Nephron (organoid): ENCODE measurements at regions not wholly inside any gene's neighbourhood (a gene's known extent, or its start where the extent isn't known, plus 50 kb on each side); places are given as distances from the start of the nearest gene placed in this dataset.

Source experiments
- H3K27ac Mint-ChIP-seq, 3 experiments: 2 replicates each; pipeline ENCODE4 v1.8.0; 2020; ENCODE audit warnings: mixed read lengths in 3 of 3, mild to moderate bottlenecking in 2 of 3, moderate library complexity in 1 of 3
- H3K27me3 Mint-ChIP-seq: 2 replicates; pipeline ENCODE4 v1.8.0; 2021; ENCODE audit warnings: low read depth, mild to moderate bottlenecking, moderate library complexity, mixed read lengths
- H3K36me3 Mint-ChIP-seq: 2 replicates; pipeline ENCODE4 v1.8.0; 2020; ENCODE audit warnings: low read depth, mixed read lengths
- H3K4me1 Mint-ChIP-seq: 2 replicates; pipeline ENCODE4 v1.8.0; 2020; ENCODE audit warnings: mixed read lengths
- H3K4me3 Mint-ChIP-seq, 3 experiments: 2 replicates each; pipeline ENCODE4 v1.8.0; 2020; ENCODE audit warnings: mild to moderate bottlenecking in 3 of 3, mixed read lengths in 3 of 3, moderate library complexity in 2 of 3
- H3K9me3 Mint-ChIP-seq: 2 replicates; pipeline ENCODE4 v1.8.0; 2020; ENCODE audit warnings: mixed read lengths
- TF ChIP-seq, protein P1 (sequence below), 3 experiments: fragments of 200-600 bp; sonication (generic); IDR thresholded peaks; one replicate each; pipeline ENCODE4 v1.5.0; 2021; ENCODE audit warnings: antibody characterized with exemption in 3 of 3; ENCODE audit not compliant: unreplicated experiment in 3 of 3

DNA sequence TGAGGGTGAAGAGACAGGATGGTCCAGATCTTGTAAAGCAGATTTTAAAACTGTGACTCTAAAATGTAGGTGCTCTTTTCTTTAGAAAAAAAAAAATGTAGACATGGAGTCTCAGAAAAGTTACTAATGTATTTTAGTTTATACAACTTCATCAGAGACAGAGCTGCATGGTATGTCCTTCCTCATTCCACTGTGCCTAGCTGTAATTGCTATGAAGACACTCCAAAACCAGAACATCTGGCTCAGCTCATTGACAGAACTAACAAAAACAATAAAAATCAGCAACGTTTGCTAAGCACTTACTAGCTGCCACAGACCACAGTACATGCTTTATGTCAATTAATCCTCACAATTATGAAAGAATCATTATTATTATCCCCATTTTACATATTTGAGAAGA, 160.7 kb downstream of the BARX2 start:
- Mint-ChIP-seq H3K4me1 (no peaks in the 10 kb centered on the region), H3K9me3 (peaks cover 57% of the 10 kb centered on the region), H3K36me3 (no peaks in the 10 kb centered on the region), H3K27me3 (no peaks in the 10 kb centered on the region), H3K27ac (no peak overlapping the region), H3K4me3 (no peak overlapping the region)
- TF ChIP-seq, protein P1, sequence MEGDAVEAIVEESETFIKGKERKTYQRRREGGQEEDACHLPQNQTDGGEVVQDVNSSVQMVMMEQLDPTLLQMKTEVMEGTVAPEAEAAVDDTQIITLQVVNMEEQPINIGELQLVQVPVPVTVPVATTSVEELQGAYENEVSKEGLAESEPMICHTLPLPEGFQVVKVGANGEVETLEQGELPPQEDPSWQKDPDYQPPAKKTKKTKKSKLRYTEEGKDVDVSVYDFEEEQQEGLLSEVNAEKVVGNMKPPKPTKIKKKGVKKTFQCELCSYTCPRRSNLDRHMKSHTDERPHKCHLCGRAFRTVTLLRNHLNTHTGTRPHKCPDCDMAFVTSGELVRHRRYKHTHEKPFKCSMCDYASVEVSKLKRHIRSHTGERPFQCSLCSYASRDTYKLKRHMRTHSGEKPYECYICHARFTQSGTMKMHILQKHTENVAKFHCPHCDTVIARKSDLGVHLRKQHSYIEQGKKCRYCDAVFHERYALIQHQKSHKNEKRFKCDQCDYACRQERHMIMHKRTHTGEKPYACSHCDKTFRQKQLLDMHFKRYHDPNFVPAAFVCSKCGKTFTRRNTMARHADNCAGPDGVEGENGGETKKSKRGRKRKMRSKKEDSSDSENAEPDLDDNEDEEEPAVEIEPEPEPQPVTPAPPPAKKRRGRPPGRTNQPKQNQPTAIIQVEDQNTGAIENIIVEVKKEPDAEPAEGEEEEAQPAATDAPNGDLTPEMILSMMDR (IDR thresholded peaks at IDR 0.05; ENCODE audit: unreplicated experiment in 3 of 3): no peak

- Mint-ChIP-seq H3K9me3 (peaks cover 58% of the 10 kb centered on the region), H3K4me1 (no peaks in the 10 kb centered on the region), H3K36me3 (peaks cover 4% of the 10 kb centered on the region), H3K4me3 (no peak overlapping the region), H3K27me3 (no peaks in the 10 kb centered on the region), H3K27ac (no peak overlapping the region)
- TF ChIP-seq, protein P1 (IDR thresholded peaks at IDR 0.05; ENCODE audit: unreplicated experiment in 3 of 3): no peak
These were observed 162.7 kb downstream of the BARX2 start for GRCh38 chr11:129538323-129538722.

GRCh38 chr11:129543515-129544290, 168.1 kb downstream of the BARX2 start:
- Mint-ChIP-seq H3K9me3 (peaks cover 30% of the 10 kb centered on the region), H3K27ac (no peak overlapping the region), H3K4me3 (no peak overlapping the region), H3K27me3 (no peaks in the 10 kb centered on the region), H3K4me1 (peaks cover 5% of the 10 kb centered on the region), H3K36me3 (peaks cover 4% of the 10 kb centered on the region)
- TF ChIP-seq, protein P1 (IDR thresholded peaks at IDR 0.05; ENCODE audit: unreplicated experiment in 3 of 3): no peak

DNA sequence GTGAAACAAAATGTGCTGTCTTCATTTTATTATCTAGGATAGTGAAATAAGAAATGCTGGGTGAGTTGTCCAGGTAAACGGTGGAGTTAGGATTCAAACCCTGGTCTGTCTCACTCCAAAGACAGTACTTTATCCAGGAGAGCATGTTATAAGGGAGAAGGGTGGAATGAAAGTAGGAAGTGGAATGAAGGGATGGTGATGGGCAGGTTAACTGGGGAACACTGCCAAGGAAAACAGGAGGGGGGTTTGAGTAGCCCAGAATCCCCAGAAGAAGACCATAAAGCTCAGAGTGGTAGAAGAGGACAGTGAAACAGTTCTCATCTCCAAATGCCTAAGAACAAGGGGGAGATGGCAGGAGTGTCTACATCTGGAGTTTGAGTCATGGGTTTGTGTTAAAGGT, 169.0 kb downstream of the BARX2 start:
- Mint-ChIP-seq H3K36me3 (peaks cover 4% of the 10 kb centered on the region), H3K27me3 (no peaks in the 10 kb centered on the region), H3K4me3 (no peak overlapping the region), H3K9me3 (peaks cover 24% of the 10 kb centered on the region), H3K4me1 (peaks cover 5% of the 10 kb centered on the region), H3K27ac (no peak overlapping the region)
- TF ChIP-seq, protein P1 (IDR thresholded peaks at IDR 0.05; ENCODE audit: unreplicated experiment in 3 of 3): no peak

GRCh38 chr11:129546266-129546665, 170.6 kb downstream of the BARX2 start:
- TF ChIP-seq, protein P1 (IDR thresholded peaks at IDR 0.05; ENCODE audit: unreplicated experiment in 3 of 3): no peak
- Mint-ChIP-seq H3K27me3 (no peaks in the 10 kb centered on the region), H3K4me1 (peaks cover 5% of the 10 kb centered on the region), H3K4me3 (no peak overlapping the region), H3K9me3 (peaks cover 26% of the 10 kb centered on the region), H3K36me3 (peaks cover 4% of the 10 kb centered on the region), H3K27ac (no peak overlapping the region)

DNA sequence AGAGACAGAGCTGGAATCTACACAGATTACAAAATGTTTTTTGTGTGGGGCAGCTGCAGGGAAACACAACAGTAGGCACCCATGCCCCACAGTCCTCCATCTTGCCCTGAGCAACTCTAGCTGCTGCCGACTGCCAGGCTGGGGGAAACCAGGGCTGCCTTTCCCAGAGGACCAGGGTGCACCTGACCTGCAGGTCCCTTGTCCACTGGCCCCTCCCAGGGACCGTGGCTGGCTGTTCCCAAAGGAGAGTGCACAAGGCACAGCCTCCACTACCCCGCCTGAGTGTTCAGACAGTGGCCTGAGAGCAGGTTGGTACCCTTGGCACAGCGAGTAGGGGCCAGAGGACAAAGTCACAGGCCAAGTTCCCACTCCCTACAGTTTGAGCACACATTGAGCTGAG, 181.8 kb downstream of the BARX2 start:
- Mint-ChIP-seq H3K36me3 (no peaks in the 10 kb centered on the region), H3K27me3 (no peaks in the 10 kb centered on the region), H3K9me3 (peaks cover 37% of the 10 kb centered on the region), H3K4me1 (no peaks in the 10 kb centered on the region), H3K27ac (no peak overlapping the region), H3K4me3 (no peak overlapping the region)
- TF ChIP-seq, protein P1 (IDR thresholded peaks at IDR 0.05; ENCODE audit: unreplicated experiment in 3 of 3): no peak
